ENCODE measurements at regions not wholly inside any gene's neighbourhood (a gene's known extent, or its start where the extent isn't known, plus 50 kb on each side); places are given as distances from the start of the nearest gene placed in this dataset.

DNA sequence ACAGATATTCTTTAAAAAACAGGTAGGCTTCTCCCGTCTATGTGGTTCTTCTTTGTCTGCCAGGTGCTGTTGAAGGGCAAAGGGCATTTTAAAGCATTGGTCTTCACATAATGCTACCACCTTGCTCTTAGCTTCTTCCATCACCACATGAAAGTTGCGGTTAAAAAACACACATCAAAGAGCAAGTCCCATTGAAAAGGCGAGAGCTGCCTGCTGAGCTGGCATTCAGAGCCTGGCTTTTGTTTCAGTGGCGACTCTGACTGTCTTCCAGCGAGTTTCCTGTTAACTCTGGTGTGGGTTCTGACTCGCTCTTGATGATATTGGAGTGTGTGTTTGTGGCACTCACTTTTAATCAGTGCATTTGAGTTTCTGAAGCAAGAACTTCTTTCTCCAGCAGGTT is 624.9 kb upstream of the FANCL start (continued):
- TF ChIP-seq, protein P1, sequence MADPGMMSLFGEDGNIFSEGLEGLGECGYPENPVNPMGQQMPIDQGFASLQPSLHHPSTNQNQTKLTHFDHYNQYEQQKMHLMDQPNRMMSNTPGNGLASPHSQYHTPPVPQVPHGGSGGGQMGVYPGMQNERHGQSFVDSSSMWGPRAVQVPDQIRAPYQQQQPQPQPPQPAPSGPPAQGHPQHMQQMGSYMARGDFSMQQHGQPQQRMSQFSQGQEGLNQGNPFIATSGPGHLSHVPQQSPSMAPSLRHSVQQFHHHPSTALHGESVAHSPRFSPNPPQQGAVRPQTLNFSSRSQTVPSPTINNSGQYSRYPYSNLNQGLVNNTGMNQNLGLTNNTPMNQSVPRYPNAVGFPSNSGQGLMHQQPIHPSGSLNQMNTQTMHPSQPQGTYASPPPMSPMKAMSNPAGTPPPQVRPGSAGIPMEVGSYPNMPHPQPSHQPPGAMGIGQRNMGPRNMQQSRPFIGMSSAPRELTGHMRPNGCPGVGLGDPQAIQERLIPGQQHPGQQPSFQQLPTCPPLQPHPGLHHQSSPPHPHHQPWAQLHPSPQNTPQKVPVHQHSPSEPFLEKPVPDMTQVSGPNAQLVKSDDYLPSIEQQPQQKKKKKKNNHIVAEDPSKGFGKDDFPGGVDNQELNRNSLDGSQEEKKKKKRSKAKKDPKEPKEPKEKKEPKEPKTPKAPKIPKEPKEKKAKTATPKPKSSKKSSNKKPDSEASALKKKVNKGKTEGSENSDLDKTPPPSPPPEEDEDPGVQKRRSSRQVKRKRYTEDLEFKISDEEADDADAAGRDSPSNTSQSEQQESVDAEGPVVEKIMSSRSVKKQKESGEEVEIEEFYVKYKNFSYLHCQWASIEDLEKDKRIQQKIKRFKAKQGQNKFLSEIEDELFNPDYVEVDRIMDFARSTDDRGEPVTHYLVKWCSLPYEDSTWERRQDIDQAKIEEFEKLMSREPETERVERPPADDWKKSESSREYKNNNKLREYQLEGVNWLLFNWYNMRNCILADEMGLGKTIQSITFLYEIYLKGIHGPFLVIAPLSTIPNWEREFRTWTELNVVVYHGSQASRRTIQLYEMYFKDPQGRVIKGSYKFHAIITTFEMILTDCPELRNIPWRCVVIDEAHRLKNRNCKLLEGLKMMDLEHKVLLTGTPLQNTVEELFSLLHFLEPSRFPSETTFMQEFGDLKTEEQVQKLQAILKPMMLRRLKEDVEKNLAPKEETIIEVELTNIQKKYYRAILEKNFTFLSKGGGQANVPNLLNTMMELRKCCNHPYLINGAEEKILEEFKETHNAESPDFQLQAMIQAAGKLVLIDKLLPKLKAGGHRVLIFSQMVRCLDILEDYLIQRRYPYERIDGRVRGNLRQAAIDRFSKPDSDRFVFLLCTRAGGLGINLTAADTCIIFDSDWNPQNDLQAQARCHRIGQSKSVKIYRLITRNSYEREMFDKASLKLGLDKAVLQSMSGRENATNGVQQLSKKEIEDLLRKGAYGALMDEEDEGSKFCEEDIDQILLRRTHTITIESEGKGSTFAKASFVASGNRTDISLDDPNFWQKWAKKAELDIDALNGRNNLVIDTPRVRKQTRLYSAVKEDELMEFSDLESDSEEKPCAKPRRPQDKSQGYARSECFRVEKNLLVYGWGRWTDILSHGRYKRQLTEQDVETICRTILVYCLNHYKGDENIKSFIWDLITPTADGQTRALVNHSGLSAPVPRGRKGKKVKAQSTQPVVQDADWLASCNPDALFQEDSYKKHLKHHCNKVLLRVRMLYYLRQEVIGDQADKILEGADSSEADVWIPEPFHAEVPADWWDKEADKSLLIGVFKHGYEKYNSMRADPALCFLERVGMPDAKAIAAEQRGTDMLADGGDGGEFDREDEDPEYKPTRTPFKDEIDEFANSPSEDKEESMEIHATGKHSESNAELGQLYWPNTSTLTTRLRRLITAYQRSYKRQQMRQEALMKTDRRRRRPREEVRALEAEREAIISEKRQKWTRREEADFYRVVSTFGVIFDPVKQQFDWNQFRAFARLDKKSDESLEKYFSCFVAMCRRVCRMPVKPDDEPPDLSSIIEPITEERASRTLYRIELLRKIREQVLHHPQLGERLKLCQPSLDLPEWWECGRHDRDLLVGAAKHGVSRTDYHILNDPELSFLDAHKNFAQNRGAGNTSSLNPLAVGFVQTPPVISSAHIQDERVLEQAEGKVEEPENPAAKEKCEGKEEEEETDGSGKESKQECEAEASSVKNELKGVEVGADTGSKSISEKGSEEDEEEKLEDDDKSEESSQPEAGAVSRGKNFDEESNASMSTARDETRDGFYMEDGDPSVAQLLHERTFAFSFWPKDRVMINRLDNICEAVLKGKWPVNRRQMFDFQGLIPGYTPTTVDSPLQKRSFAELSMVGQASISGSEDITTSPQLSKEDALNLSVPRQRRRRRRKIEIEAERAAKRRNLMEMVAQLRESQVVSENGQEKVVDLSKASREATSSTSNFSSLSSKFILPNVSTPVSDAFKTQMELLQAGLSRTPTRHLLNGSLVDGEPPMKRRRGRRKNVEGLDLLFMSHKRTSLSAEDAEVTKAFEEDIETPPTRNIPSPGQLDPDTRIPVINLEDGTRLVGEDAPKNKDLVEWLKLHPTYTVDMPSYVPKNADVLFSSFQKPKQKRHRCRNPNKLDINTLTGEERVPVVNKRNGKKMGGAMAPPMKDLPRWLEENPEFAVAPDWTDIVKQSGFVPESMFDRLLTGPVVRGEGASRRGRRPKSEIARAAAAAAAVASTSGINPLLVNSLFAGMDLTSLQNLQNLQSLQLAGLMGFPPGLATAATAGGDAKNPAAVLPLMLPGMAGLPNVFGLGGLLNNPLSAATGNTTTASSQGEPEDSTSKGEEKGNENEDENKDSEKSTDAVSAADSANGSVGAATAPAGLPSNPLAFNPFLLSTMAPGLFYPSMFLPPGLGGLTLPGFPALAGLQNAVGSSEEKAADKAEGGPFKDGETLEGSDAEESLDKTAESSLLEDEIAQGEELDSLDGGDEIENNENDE (IDR thresholded peaks at IDR 0.05; ENCODE audit: insufficient replicate concordance, low read length): peak; percentile 32
- TF ChIP-seq YY1 (IDR thresholded peaks at IDR 0.05; ENCODE audit: low read depth, low read length) (peak; percentile 53; the same call in 1 of the 2 replicates), CTBP2 (IDR thresholded peaks at IDR 0.05; ENCODE audit: borderline replicate concordance, insufficient read depth, insufficient read length, low read length) (no peak), CBX5 (IDR thresholded peaks at IDR 0.05; ENCODE audit: low read depth, low read length) (no peak), TAF1 (IDR thresholded peaks at IDR 0.05; ENCODE audit: low read depth, low read length) (no peak), NRF1 (IDR thresholded peaks at IDR 0.05; ENCODE audit: low read depth, low read length) (no peak)
